ENCODE measurements at regions not wholly inside any gene's neighbourhood (a gene's known extent, or its start where the extent isn't known, plus 50 kb on each side); places are given as distances from the start of the nearest gene placed in this dataset.
"Not testable (repeated sequence)": the region's sequence is repeated elsewhere in the genome, so short reads cannot be mapped to it uniquely, and the experiment has no call there.

DNA sequence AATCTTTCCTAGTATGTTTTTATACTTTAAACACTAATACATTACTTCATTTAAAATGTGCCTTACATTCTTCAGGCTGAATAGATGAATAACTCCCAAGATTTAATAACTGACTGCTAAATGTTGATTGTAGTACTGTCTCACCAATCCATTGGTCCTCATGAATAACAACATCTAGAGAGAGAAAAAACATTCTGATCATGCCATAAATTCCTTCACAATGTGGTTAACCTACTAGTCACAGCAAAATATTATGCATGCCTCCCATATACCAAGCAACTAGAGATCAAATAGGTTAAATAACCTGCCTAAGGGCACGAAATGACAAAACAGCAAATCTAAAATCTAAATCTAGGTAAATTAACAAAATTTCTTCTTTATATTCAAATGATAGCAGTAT lies 66.2 kb downstream of the SYT15 start:
- H3K9me3 Mint-ChIP-seq; H3K4me1 Mint-ChIP-seq (ENCODE audit: low read depth); H3K4me3 Mint-ChIP-seq; H3K27me3 Mint-ChIP-seq (ENCODE audit: low read depth); ATAC-seq; DNase-seq; H3K36me3 Mint-ChIP-seq (ENCODE audit: insufficient read depth): not testable (repeated sequence)

DNA sequence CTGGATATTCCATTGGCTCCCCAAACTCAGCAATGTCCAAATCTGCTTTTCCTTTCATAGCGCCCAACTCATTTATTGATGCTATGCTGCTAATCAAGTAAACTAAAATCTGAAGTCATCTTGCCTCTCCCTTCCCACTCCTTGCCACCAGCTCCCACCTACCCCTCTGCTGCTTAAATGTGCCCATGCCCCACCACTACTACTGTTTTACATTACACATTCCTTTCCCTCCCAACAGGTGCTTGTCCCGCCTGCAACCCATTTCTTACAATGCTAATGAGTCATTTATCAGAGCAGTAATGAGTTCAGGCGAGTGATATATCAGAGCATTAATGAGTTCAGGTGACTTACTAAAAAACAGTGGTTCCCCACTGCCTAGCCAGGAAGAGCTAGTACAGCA lies 67.2 kb downstream of the SYT15 start:
- H3K36me3 Mint-ChIP-seq (ENCODE audit: insufficient read depth); DNase-seq; H3K4me3 Mint-ChIP-seq; ATAC-seq; H3K27me3 Mint-ChIP-seq (ENCODE audit: low read depth); H3K9me3 Mint-ChIP-seq; H3K4me1 Mint-ChIP-seq (ENCODE audit: low read depth): not testable (repeated sequence)

DNA sequence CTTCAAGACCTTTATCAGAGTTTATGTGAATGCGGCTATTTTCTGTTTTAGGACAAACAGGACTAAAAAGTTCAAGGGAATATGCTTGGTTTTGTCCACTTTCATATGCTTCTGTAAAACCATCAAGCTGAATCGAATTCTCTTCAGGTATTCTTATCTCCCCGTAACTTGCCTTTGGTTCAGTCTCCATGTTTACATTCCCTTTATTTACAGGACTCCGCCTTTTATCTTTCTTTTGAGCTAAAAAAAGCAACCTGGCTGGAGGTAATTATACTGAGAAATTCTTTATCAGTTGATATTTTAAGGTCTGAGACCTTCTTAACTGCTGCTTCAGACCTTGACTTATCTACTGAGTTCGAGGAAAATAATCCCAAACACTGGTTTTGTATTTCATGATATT lies 72.0 kb downstream of the SYT15 start:
- H3K9me3 Mint-ChIP-seq; H3K4me1 Mint-ChIP-seq (ENCODE audit: low read depth); H3K27me3 Mint-ChIP-seq (ENCODE audit: low read depth); DNase-seq; H3K4me3 Mint-ChIP-seq; H3K36me3 Mint-ChIP-seq (ENCODE audit: insufficient read depth); ATAC-seq: not testable (repeated sequence)

- H3K9me3 Mint-ChIP-seq; H3K36me3 Mint-ChIP-seq (ENCODE audit: insufficient read depth); H3K4me3 Mint-ChIP-seq; ATAC-seq; DNase-seq; H3K27me3 Mint-ChIP-seq (ENCODE audit: low read depth); H3K4me1 Mint-ChIP-seq (ENCODE audit: low read depth): not testable (repeated sequence)
Observed at GRCh38 chr10:46657437-46657836, 78.5 kb downstream of the SYT15 start.

- not testable (repeated sequence) for ATAC-seq; H3K9me3 Mint-ChIP-seq; H3K36me3 Mint-ChIP-seq (ENCODE audit: insufficient read depth); H3K4me3 Mint-ChIP-seq; H3K4me1 Mint-ChIP-seq (ENCODE audit: low read depth); H3K27me3 Mint-ChIP-seq (ENCODE audit: low read depth); DNase-seq
Observed at GRCh38 chr10:46660027-46660834, 81.3 kb downstream of the SYT15 start.

GRCh38 chr10:46660835-46661164 lies 81.9 kb downstream of the SYT15 start:
- ATAC-seq; H3K4me1 Mint-ChIP-seq (ENCODE audit: low read depth); H3K36me3 Mint-ChIP-seq (ENCODE audit: insufficient read depth); H3K9me3 Mint-ChIP-seq; H3K4me3 Mint-ChIP-seq; DNase-seq; H3K27me3 Mint-ChIP-seq (ENCODE audit: low read depth): not testable (repeated sequence)

DNA sequence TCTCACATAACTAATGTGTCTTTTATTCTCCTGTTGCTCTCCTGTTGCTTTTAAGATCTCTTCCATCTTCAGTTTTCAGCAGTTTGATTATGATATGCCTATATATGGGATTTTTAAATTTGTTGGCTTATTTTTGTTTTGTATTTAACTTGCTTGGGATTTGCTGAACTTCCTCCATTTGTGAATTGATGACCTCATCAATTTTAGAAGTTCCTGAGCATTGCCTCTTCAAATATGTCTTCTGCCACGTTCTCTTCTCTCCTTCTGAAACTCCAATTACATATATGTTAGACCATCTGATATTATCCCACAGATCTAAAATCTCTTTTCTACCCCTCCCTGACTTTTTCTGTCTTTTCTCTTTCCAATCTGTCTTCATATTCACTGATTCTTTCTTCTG lies 86.6 kb downstream of the SYT15 start:
- H3K9me3 Mint-ChIP-seq; H3K36me3 Mint-ChIP-seq (ENCODE audit: insufficient read depth): not testable (repeated sequence)

GRCh38 chr10:46668357-46668997 lies 89.5 kb downstream of the SYT15 start:
- H3K27me3 Mint-ChIP-seq (ENCODE audit: low read depth); H3K36me3 Mint-ChIP-seq (ENCODE audit: insufficient read depth); H3K4me3 Mint-ChIP-seq; DNase-seq; H3K4me1 Mint-ChIP-seq (ENCODE audit: low read depth); ATAC-seq; H3K9me3 Mint-ChIP-seq: not testable (repeated sequence)

More for the DNA sequence above, 86.6 kb downstream of the SYT15 start:
- not testable (repeated sequence) for H3K27me3 Mint-ChIP-seq (ENCODE audit: low read depth); H3K4me3 Mint-ChIP-seq; H3K4me1 Mint-ChIP-seq (ENCODE audit: low read depth); ATAC-seq; DNase-seq

DNA sequence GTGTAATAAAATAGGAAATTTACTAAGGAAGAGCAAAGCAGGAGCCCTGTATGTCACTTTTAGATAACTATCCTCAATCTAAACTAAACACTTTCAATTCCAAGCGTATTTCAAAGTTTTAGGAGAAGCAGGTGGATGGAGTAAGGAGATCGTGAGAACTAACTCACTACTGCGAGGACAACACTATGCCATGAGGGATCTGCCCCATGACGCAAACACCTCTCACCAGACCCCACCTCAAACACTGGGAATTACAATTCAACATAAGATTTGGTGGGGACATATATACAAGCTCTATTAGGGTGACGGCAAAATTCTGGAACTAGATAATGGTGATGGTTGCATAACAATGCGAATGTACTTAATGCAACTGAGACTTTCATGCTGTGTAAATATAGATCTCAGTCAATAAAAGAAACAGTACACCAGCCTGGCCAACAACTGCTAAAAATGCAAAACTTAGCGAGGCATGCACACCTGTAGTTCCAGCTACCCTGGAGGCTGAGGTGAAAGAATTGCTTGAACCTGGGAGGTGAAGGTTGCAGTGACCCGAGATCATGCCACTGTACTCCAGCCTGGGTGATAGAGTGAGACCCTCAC lies 99.0 kb downstream of the SYT15 start:
- H3K4me1 Mint-ChIP-seq (ENCODE audit: low read depth); H3K27me3 Mint-ChIP-seq (ENCODE audit: low read depth); H3K36me3 Mint-ChIP-seq (ENCODE audit: insufficient read depth); H3K9me3 Mint-ChIP-seq; DNase-seq; ATAC-seq; H3K4me3 Mint-ChIP-seq: not testable (repeated sequence)

DNA sequence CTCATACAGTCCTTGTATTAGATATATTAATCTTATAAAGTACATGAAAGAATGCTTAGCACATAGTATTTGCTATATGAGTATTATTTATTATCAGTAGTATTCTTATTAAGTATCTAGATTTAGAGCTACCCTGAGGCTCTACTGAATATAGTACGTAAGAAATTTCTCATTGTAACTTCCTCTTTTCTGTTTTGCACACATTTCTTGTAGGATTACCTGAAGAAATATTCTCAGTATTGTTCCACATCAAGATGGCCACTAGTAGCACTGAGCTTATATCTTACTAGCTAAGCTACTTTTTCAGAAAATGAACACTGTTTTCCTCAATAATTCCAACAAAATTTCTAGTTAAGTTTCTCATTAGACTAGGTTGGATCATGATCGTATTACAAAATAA lies 112.5 kb downstream of the SYT15 start:
- not testable (repeated sequence) for DNase-seq; H3K4me3 Mint-ChIP-seq; H3K4me1 Mint-ChIP-seq (ENCODE audit: low read depth); H3K36me3 Mint-ChIP-seq (ENCODE audit: insufficient read depth); H3K9me3 Mint-ChIP-seq; ATAC-seq; H3K27me3 Mint-ChIP-seq (ENCODE audit: low read depth)

- ATAC-seq; H3K4me3 Mint-ChIP-seq; DNase-seq; H3K9me3 Mint-ChIP-seq; H3K4me1 Mint-ChIP-seq (ENCODE audit: low read depth); H3K36me3 Mint-ChIP-seq (ENCODE audit: insufficient read depth); H3K27me3 Mint-ChIP-seq (ENCODE audit: low read depth): not testable (repeated sequence)
Observed at GRCh38 chr10:46693218-46693617, 114.3 kb downstream of the SYT15 start.

- not testable (repeated sequence) for ATAC-seq; H3K36me3 Mint-ChIP-seq (ENCODE audit: insufficient read depth); H3K4me1 Mint-ChIP-seq (ENCODE audit: low read depth); H3K9me3 Mint-ChIP-seq; H3K27me3 Mint-ChIP-seq (ENCODE audit: low read depth); DNase-seq; H3K4me3 Mint-ChIP-seq
Observed at GRCh38 chr10:46717264-46717663, 138.3 kb downstream of the SYT15 start.

DNA sequence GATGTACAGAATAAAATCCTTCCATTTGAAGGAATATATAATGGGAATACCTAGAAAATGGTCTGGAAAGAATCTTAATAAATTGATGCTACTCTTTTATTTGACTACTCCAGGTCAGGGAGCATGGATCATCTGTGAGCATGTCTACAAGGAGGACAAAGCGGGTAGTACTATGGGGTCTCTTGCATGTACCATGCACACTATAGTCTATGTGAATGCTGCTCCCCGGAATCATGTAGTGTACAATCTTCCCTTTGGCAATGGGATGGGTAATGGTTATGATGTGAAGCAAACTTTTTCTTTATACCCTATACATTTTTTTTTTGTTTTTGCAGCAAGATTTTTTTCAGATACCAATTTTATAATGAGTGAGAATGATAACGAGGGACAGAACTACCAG lies 139.1 kb downstream of the SYT15 start:
- not testable (repeated sequence) for H3K9me3 Mint-ChIP-seq; H3K4me1 Mint-ChIP-seq (ENCODE audit: low read depth); DNase-seq; H3K36me3 Mint-ChIP-seq (ENCODE audit: insufficient read depth); ATAC-seq; H3K4me3 Mint-ChIP-seq; H3K27me3 Mint-ChIP-seq (ENCODE audit: low read depth)

DNA sequence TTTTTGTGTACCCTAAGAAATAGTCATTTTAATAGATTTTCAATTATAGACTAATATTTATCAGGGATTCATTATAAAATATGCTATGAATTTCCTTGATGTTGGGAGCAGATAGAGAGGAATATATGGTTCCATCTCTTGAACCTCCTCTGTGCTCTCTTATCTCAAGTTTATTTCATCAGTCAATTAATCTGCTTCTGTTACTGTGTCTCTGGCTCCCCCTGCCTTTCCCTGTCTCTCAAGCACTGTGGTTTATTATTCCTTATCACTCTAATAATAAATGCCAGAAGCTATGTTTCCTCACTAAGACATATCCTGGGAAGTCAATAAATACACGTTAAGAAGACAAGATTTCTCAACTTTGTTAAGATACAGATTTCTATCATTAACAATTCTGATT lies 141.5 kb downstream of the SYT15 start:
- H3K4me3 Mint-ChIP-seq; H3K27me3 Mint-ChIP-seq (ENCODE audit: low read depth); H3K9me3 Mint-ChIP-seq; H3K4me1 Mint-ChIP-seq (ENCODE audit: low read depth); DNase-seq; ATAC-seq; H3K36me3 Mint-ChIP-seq (ENCODE audit: insufficient read depth): not testable (repeated sequence)
